Esophagus squamous epithelium (tissue), 5 donors: ENCODE measurements at regions not wholly inside any gene's neighbourhood (a gene's known extent, or its start where the extent isn't known, plus 50 kb on each side); places are given as distances from the start of the nearest gene placed in this dataset.

Experiments
- DNase-seq: peaks from one replicate; lab custom pipeline; 2025; lab: John Stamatoyannopoulos, UW
- H3K27ac ChIP-seq, 4 donors: fragments of 200-600 bp; sonication (generic); one replicate each; pipeline ENCODE4 v1.5.1; 2016 to 2019; ENCODE audit warnings: mild to moderate bottlenecking in 1 of 4
- H3K27me3 ChIP-seq, 4 donors: fragments of 200-600 bp; sonication (generic); 1 replicate in 3 of 4; 2 replicates in 1 of 4; pipeline versions ENCODE4 v1.5.1 to v1.6.0; 2017 to 2021; ENCODE audit warnings: antibody characterized with exemption in 1 of 4
- H3K36me3 ChIP-seq, 3 donors: fragments of 200-600 bp; sonication (generic); one replicate each; pipeline ENCODE4 v1.5.1; 2016 to 2019
- H3K4me1 ChIP-seq, 3 donors: fragments of 200-600 bp; sonication (generic); one replicate each; pipeline ENCODE4 v1.5.1; 2017 to 2019
- H3K4me3 ChIP-seq, 4 donors: fragments of 200-600 bp; sonication (generic); 1 replicate in 3 of 4; 2 replicates in 1 of 4; pipeline ENCODE4 v1.5.1; 2016 to 2019; ENCODE audit warnings: mild to moderate bottlenecking in 2 of 4, moderate library complexity in 1 of 4
- H3K9me3 ChIP-seq, 3 donors: fragments of 200-600 bp; sonication (generic); one replicate each; pipeline ENCODE4 v1.5.1; 2016 to 2019
- POLR2A ChIP-seq, 4 donors: fragments of 450-650 bp; IDR thresholded peaks; one replicate each; pipeline ENCODE4 v1.6.1; 2017; ENCODE audit warnings: antibody characterized with exemption in 4 of 4, mild to moderate bottlenecking in 4 of 4, moderate library complexity in 3 of 4
- WGBS, 2 donors: methylation state at CpG; one replicate each; pipeline ENCODE4 v1.1.5; 2018; 5-methylcytosine and 5-hydroxymethylcytosine counted together
- intact Hi-C: fragments of 100-400 bp; cut with DNase I; formaldehyde crosslinking; loops from one replicate; pipeline ENCODE4 v1.15.0; 2022
- TF ChIP-seq, protein P1 (sequence below), 6 experiments: fragments of 450-650 bp in 4 of 6; fragments of 200-600 bp in 2 of 6; sonication (generic) in 2 of 6; IDR thresholded peaks; one replicate each; pipeline ENCODE4 v1.5.1; 2016 to 2019; ENCODE audit warnings: antibody characterized with exemption in 6 of 6, mild to moderate bottlenecking in 4 of 6, moderate library complexity in 4 of 6
- donor health status: DM: yes; HTN: yes; CAD: no.

DNA sequence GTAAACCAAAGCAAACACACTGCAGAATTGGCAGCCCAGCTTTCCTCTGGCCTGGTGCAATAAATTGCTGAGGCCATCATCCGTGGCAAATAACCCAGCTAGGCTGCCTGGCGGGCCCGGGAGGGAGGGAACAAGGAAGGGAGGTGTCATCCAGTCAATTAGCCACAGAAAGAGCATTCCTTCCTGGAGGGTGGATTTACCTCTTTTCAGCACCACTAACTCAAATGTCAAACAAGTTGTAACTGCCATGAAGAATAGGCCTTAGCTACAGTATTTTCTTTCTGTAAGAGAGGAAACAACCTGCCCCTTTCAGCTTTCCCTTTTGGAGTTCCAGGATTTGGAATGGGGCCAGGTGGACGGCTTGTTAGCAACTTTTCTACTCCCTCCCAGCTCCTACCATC, 163.8 kb upstream of the BDNF start:
- no peaks in the 10 kb centered on the region for H3K36me3 ChIP-seq
- no peaks in the 10 kb centered on the region for H3K9me3 ChIP-seq
- no peak overlapping the region for H3K4me3 ChIP-seq
- 8 to 41% methylated on average over 4 of the region's 4 CpGs for WGBS, 2 donors
- peaks cover 0 to 8% (median 0%) of the 10 kb centered on the region in 4 donors for H3K27me3 ChIP-seq
- no peak for DNase-seq
- no peak for TF ChIP-seq POLR2A (IDR thresholded peaks at IDR 0.05)
- TF ChIP-seq, protein P1, sequence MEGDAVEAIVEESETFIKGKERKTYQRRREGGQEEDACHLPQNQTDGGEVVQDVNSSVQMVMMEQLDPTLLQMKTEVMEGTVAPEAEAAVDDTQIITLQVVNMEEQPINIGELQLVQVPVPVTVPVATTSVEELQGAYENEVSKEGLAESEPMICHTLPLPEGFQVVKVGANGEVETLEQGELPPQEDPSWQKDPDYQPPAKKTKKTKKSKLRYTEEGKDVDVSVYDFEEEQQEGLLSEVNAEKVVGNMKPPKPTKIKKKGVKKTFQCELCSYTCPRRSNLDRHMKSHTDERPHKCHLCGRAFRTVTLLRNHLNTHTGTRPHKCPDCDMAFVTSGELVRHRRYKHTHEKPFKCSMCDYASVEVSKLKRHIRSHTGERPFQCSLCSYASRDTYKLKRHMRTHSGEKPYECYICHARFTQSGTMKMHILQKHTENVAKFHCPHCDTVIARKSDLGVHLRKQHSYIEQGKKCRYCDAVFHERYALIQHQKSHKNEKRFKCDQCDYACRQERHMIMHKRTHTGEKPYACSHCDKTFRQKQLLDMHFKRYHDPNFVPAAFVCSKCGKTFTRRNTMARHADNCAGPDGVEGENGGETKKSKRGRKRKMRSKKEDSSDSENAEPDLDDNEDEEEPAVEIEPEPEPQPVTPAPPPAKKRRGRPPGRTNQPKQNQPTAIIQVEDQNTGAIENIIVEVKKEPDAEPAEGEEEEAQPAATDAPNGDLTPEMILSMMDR (IDR thresholded peaks at IDR 0.05) = no peak
- H3K27ac ChIP-seq = no peak overlapping the region
- intact Hi-C loops = no loop called here
- peaks cover 0 to 23% (median 3%) of the 10 kb centered on the region in 3 donors for H3K4me1 ChIP-seq

DNA sequence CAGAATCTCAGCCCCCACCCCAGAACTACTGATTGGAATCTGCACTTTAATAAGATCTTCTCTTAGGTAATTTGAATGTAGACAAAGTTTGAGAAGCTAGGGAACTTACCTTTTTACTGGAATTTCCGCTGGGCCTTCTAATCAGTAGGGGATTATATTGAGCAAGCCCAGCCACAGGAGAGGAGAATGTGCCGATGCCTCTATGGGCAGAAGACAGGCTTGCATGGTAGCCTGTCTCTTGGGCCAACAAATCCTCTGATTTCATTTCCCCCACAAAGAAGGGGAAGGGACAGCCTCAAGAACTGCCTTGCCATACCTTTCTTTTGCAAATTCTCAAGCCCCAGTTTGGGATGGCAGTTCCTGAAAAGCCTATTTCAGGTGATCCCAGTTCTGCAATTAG, 163.4 kb upstream of the BDNF start:
- Histone ChIP-seq H3K4me3 (no peak overlapping the region), H3K4me1 (peaks cover 0 to 23% (median 3%) of the 10 kb centered on the region in 3 donors), H3K36me3 (no peaks in the 10 kb centered on the region), H3K9me3 (no peaks in the 10 kb centered on the region), H3K27me3 (peaks cover 0 to 4% (median 0%) of the 10 kb centered on the region in 4 donors), H3K27ac (no peak overlapping the region)
- DNase-seq = no peak
- intact Hi-C loops = no loop called here
- TF ChIP-seq, protein P1 (IDR thresholded peaks at IDR 0.05) = no peak
- no peak for TF ChIP-seq POLR2A (IDR thresholded peaks at IDR 0.05)
- WGBS, 2 donors = 79 to 83% methylated on average over 2 of the region's 2 CpGs

DNA sequence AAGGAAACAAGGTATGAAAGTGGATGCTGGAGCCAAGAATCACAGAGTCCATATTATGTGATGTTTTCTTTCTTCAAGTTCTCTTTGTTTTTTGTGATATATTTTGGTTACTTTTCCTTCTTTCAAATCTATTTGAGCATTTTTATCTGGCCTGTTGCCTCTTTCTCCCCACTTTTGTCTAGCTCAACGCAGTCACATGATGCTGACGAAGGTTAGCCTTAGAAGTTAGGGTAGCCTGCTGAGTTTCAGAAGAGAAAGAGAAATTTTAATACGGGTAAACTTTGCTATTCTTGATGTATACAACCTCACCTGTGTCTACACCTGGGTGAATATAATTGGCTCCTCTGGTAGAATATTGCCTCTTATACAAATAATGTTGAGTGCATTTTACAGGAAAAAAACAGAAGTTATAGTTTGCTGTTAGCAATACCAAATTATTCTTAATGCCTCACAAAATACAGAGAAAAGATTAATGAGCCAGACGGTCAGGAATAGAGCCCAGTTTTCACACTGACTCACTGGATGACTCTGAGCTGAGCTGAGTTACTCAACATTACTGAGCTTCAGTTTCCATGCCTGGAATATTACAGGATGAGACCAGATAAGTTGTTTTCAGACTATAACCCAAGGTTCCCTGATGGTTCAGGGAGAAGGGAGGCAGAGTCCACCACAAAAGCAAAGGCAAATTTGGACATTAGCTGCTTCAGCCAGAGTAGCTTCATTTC, 161.6 kb upstream of the BDNF start:
- no peak for DNase-seq
- intact Hi-C loops = no loop called here
- WGBS, 2 donors = 13 to 25% methylated on average over 4 of the region's 4 CpGs
- TF ChIP-seq, protein P1 (IDR thresholded peaks at IDR 0.05) = no peak
- Histone ChIP-seq H3K4me3 (no peak overlapping the region), H3K36me3 (no peaks in the 10 kb centered on the region), H3K27me3 (no peaks in the 10 kb centered on the region), H3K9me3 (no peaks in the 10 kb centered on the region), H3K27ac (no peak overlapping the region), H3K4me1 (peaks cover 0 to 23% (median 3%) of the 10 kb centered on the region in 3 donors)

DNA sequence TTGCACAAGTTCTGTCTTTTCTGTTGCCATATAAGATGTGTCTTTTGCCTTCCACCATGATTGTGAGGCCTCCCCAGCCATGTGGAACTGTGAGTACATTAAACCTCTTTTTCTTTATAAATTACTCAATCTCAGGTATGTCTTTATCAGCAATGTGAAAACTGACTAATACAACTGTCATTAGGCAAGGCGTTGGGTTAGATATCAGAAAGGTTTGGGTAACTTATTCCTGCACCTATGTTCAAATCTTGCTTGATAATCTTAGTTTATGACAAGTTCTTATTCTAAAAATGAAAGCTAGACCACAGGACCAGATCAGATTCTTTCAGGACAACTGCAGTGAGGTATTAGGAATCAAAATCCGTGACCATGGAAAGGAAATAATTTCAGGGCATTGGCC, 160.6 kb upstream of the BDNF start:
- TF ChIP-seq, protein P1 (IDR thresholded peaks at IDR 0.05) = no peak
- no peak for TF ChIP-seq POLR2A (IDR thresholded peaks at IDR 0.05)
- Histone ChIP-seq H3K4me1 (peaks cover 0 to 23% (median 3%) of the 10 kb centered on the region in 3 donors), H3K27me3 (no peaks in the 10 kb centered on the region), H3K36me3 (no peaks in the 10 kb centered on the region), H3K4me3 (no peak overlapping the region), H3K27ac (no peak overlapping the region), H3K9me3 (no peaks in the 10 kb centered on the region)
- DNase-seq = no peak
- WGBS, 2 donors = 60 to 71% methylated on average over 2 of the region's 2 CpGs
- intact Hi-C loops = no loop called here

DNA sequence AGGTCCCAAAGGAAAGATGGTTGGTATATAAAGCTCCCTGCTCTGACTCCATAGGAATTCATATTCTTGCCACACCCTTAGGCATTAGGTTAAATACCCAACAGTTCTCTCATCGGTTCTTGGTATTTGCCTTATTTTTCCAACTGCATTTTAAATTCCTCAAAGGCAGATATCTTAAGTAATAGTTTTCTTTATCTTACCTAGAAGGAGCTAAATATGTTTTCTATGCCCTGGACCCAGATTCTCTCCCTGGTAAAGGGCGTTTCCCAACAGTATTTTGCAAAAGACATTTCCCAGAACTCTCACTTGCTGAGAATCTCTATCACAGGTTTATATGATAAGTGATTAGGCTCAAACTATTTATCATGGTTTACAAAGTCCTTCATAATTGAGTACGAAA, 158.6 kb upstream of the BDNF start:
- TF ChIP-seq, protein P1 (IDR thresholded peaks at IDR 0.05) = no peak
- no peak for TF ChIP-seq POLR2A (IDR thresholded peaks at IDR 0.05)
- Histone ChIP-seq H3K9me3 (no peaks in the 10 kb centered on the region), H3K36me3 (no peaks in the 10 kb centered on the region), H3K27me3 (no peaks in the 10 kb centered on the region), H3K4me1 (peaks cover 0 to 14% (median 3%) of the 10 kb centered on the region in 3 donors), H3K4me3 (no peak overlapping the region), H3K27ac (no peak overlapping the region)
- intact Hi-C loops = no loop called here
- DNase-seq = no peak
- 82 to 89% methylated on average over 3 of the region's 3 CpGs for WGBS, 2 donors
